HCT116 (cell line): ENCODE measurements at regions not wholly inside any gene's neighbourhood (a gene's known extent, or its start where the extent isn't known, plus 50 kb on each side); places are given as distances from the start of the nearest gene placed in this dataset.

ENCODE experiments used
- ATAC-seq: fragments of 200-7000 bp; cut with Tn5 transposase; 2 replicates; pipeline ENCODE4 v1.9.1; 2020; ENCODE audit warnings: mild to moderate bottlenecking, moderate library complexity
- BruUV-seq: library from RNA; stranded (reverse); fragments of 400-500 nt; replicated peaks from 2 replicates; lab custom pipeline; 2021; lab: Mats Ljungman, UMichigan
- CTCF ChIA-PET: fragments of 300-600 bp; sonication (Branson Sonifier 250); formaldehyde crosslinking; loops from one replicate; lab custom pipeline; 2021; ENCODE audit warnings: antibody characterized with exemption; lab: Charles Lee
- POLR2A ChIA-PET: fragments of 300-600, 350-600 bp; sonication (Branson Sonifier 250); formaldehyde crosslinking; loops from one replicate; lab custom pipeline; 2021; ENCODE audit warnings: antibody characterized with exemption; lab: Charles Lee
- RAD21 ChIA-PET, 2 experiments: fragments of 300-600 bp; sonication (Branson Sonifier 250); formaldehyde crosslinking; loops; one replicate each; lab custom pipeline; 2023; ENCODE audit warnings: low total read pairs in 2 of 2; ENCODE audit not compliant: uncharacterized antibody in 2 of 2, unreplicated experiment in 2 of 2, low non-redundant PET in 1 of 2; lab: Charles Lee
- DNase-seq: peaks from one replicate; pipeline ENCODE4 v3.0.0-alpha.2; 2010; ENCODE audit warnings: low read depth, low spot score
- H2AFZ ChIP-seq: fragments of 200-600 bp; shearing (Covaris generic), sonication (generic); 2 replicates; pipeline ENCODE4 v1.6.1; 2017; ENCODE audit warnings: low read depth, mixed run types, mixed read lengths, antibody characterized with exemption, low read length; ENCODE audit not compliant: poor library complexity, severe bottlenecking
- H3K27ac ChIP-seq: 2 replicates; pipeline ENCODE4 v1.5.1; 2012; ENCODE audit warnings: low read depth, low read length
- H3K27me3 ChIP-seq: fragments of 200-600 bp; sonication (generic); 2 replicates; pipeline ENCODE4 v1.6.1; 2016; ENCODE audit warnings: mixed run types, low read length, mixed read lengths; ENCODE audit not compliant: insufficient read depth
- H3K36me3 ChIP-seq, 2 experiments: fragments of 200-500 bp in 1 of 2; fragments of 200-600 bp in 1 of 2; sonication (Bioruptor generic) in 1 of 2; sonication (generic) in 1 of 2; 2 replicates each; pipeline versions ENCODE4 v1.5.1 to v1.6.1; 2014 to 2016; ENCODE audit warnings: low read length in 2 of 2, inconsistent platforms in 1 of 2, mixed read lengths in 1 of 2, mixed run types in 1 of 2; ENCODE audit not compliant: insufficient read depth in 2 of 2, control insufficient read depth in 1 of 2
- H3K4me1 ChIP-seq, 2 experiments: fragments of 200-600 bp in 1 of 2; sonication (generic) in 1 of 2; 2 replicates each; pipeline versions ENCODE4 v1.5.1 to v1.6.1; 2012 to 2017; ENCODE audit warnings: low read length in 2 of 2, inconsistent platforms in 1 of 2, mild to moderate bottlenecking in 1 of 2, mixed read lengths in 1 of 2, mixed run types in 1 of 2, moderate library complexity in 1 of 2; ENCODE audit not compliant: insufficient read depth in 2 of 2, control insufficient read depth in 1 of 2
- H3K4me2 ChIP-seq: fragments of 200-600 bp; sonication (generic); 2 replicates; pipeline ENCODE4 v1.6.1; 2017; ENCODE audit warnings: mixed run types, low read length, mixed read lengths
- H3K4me3 ChIP-seq, 2 experiments: fragments of 200-600 bp in 1 of 2; sonication (generic) in 1 of 2; replicated peaks in 1 of 2; 2 replicates each; pipeline ENCODE4 v1.5.1; 2011 to 2016; ENCODE audit warnings: low read length in 2 of 2, control low read depth in 1 of 2, low read depth in 1 of 2, mild to moderate bottlenecking in 1 of 2, mixed read lengths in 1 of 2, mixed run types in 1 of 2
- H3K79me2 ChIP-seq: fragments of 200-600 bp; sonication (generic); 2 replicates; pipeline ENCODE4 v1.6.1; 2017; ENCODE audit warnings: mild to moderate bottlenecking, mixed run types, low read length, moderate library complexity, mixed read lengths; ENCODE audit not compliant: insufficient read depth
- H3K9ac ChIP-seq: fragments of 200-600 bp; sonication (generic); 2 replicates; pipeline ENCODE4 v1.6.1; 2016; ENCODE audit warnings: low read length, mixed read lengths
- H3K9me2 ChIP-seq: fragments of 200-600 bp; sonication (generic), shearing (Covaris generic); 2 replicates; pipeline ENCODE4 v1.6.1; 2017; ENCODE audit warnings: mixed run types, mild to moderate bottlenecking, moderate library complexity; ENCODE audit not compliant: insufficient read depth
- H3K9me3 ChIP-seq, 2 experiments: fragments of 200-500 bp in 1 of 2; fragments of 200-600 bp in 1 of 2; sonication (Bioruptor generic) in 1 of 2; sonication (generic) in 1 of 2; 2 replicates each; pipeline ENCODE4 v1.6.1; 2014 to 2017; ENCODE audit warnings: low read length in 2 of 2, mixed read lengths in 2 of 2, inconsistent platforms in 1 of 2, low read depth in 1 of 2, mild to moderate bottlenecking in 1 of 2, mixed run types in 1 of 2, moderate library complexity in 1 of 2; ENCODE audit not compliant: control insufficient read depth in 1 of 2, insufficient read depth in 1 of 2
- H4K20me1 ChIP-seq: fragments of 200-600 bp; sonication (generic), shearing (Covaris generic); 2 replicates; pipeline ENCODE4 v1.6.1; 2017; ENCODE audit warnings: mixed run types, mild to moderate bottlenecking, moderate library complexity; ENCODE audit not compliant: insufficient read depth
- EZH2 ChIP-seq: fragments of 200-600 bp; sonication (generic); IDR thresholded peaks from 2 replicates; pipeline ENCODE4 v1.6.1; 2017; ENCODE audit warnings: antibody characterized with exemption, mixed run types
- SRF ChIP-seq: IDR thresholded peaks from 2 replicates; pipeline ENCODE4 v1.6.1; 2012; ENCODE audit warnings: low read depth
- TCF7L2 ChIP-seq: IDR thresholded peaks from 2 replicates; pipeline ENCODE4 v1.7.0; 2011; ENCODE audit warnings: borderline replicate concordance, inconsistent platforms; ENCODE audit not compliant: insufficient read depth, insufficient read length; ENCODE audit errors: extremely low read depth
- YY1 ChIP-seq: IDR thresholded peaks from 2 replicates; pipeline ENCODE4 v1.6.1; 2011; ENCODE audit warnings: low read length, low read depth, moderate library complexity, mild to moderate bottlenecking; ENCODE audit not compliant: insufficient replicate concordance; ENCODE audit errors: extremely low read depth
- intact Hi-C: fragments of 100-400 bp; cut with micrococcal nuclease; formaldehyde crosslinking; loops from 2 replicates; pipeline ENCODE4 v1.10.0; 2022
- TF ChIP-seq, protein P1 (sequence below): IDR thresholded peaks from 2 replicates; pipeline ENCODE4 v1.6.1; 2012

- H3K9me3 ChIP-seq, result no peaks in the 10 kb centered on the region
- no peak overlapping the region for H3K9ac ChIP-seq
- H3K27ac ChIP-seq, result no peak overlapping the region
- H3K27me3 ChIP-seq, result no peaks in the 10 kb centered on the region
- intact Hi-C loops, result no loop called here
- no peaks in the 10 kb centered on the region for H3K79me2 ChIP-seq
- no peak overlapping the region for H3K4me2 ChIP-seq
- H3K9me2 ChIP-seq, result no peaks in the 10 kb centered on the region
- POLR2A ChIA-PET, result no interaction called here
- CTCF ChIA-PET, result no interaction called here
- H3K4me3 ChIP-seq, result no peak overlapping the region
- no TSS peak for BruUV-seq
- H4K20me1 ChIP-seq, result no peaks in the 10 kb centered on the region
- ATAC-seq (no peak), DNase-seq (peak; percentile 1)
- H3K36me3 ChIP-seq, result no peaks in the 10 kb centered on the region
- TF ChIP-seq TCF7L2, result no peak
- TF ChIP-seq, protein P1, sequence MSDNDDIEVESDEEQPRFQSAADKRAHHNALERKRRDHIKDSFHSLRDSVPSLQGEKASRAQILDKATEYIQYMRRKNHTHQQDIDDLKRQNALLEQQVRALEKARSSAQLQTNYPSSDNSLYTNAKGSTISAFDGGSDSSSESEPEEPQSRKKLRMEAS, result 0 out of 2 replicates have a peak, but pooled peaks have one; percentile 25
- TF ChIP-seq YY1, result no peak
- RAD21 ChIA-PET, result no interaction called here
- no peak overlapping the region for H2AFZ ChIP-seq
- H3K4me1 ChIP-seq, result peaks cover 0 to 10% of the 10 kb centered on the region in 2 experiments; a peak in 2 of 4 replicates
Observed at GRCh38 chr5:88952344-88952743, 69.4 kb upstream of the MEF2C start.

DNA sequence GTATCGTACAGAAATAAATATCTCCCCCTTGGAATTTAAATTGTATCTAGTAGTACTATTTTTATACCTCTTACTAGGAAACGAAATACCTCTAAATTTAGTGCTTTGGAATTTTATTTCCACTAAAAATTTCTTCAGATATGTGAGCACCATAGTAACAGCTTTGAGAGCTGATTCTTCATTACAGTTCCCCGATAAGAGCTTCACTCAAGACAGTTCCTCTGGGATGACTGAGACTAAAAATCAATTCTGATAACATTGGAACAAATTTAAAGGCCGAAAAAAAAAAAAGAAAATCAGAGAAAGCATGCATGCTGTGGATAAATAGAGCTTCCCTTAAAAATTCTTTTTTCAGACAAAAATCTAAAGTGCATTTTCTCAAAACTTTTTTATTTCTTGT, 68.5 kb upstream of the MEF2C start:
- intact Hi-C loops, result no loop called here
- ChIA-PET POLR2A (no interaction called here), CTCF (no interaction called here), RAD21 (no interaction called here)
- no peak overlapping the region for H2AFZ ChIP-seq
- no peaks in the 10 kb centered on the region for H3K79me2 ChIP-seq
- no peak overlapping the region for H3K27ac ChIP-seq
- H3K27me3 ChIP-seq, result no peaks in the 10 kb centered on the region
- DNase-seq, result no peak
- no peaks in the 10 kb centered on the region for H3K9me3 ChIP-seq
- H3K9me2 ChIP-seq, result no peaks in the 10 kb centered on the region
- peaks cover 0 to 7% of the 10 kb centered on the region in 2 experiments; a peak in 2 of 4 replicates for H3K4me1 ChIP-seq
- BruUV-seq, result no TSS peak
- no peak for TF ChIP-seq SRF
- TF ChIP-seq EZH2, result no peak
- TF ChIP-seq YY1, result no peak
- TF ChIP-seq, protein P1, result no peak
- TF ChIP-seq, all 23 proteins: peak for 0
- ATAC-seq, result no peak
- H3K4me2 ChIP-seq, result no peak overlapping the region
- H3K4me3 ChIP-seq, result no peak overlapping the region
- no peak overlapping the region for H3K9ac ChIP-seq
- H4K20me1 ChIP-seq, result no peaks in the 10 kb centered on the region
- no peaks in the 10 kb centered on the region for H3K36me3 ChIP-seq
